ENCODE measurements at regions not wholly inside any gene's neighbourhood (a gene's known extent, or its start where the extent isn't known, plus 50 kb on each side); places are given as distances from the start of the nearest gene placed in this dataset.
"Not testable (repeated sequence)": the region's sequence is repeated elsewhere in the genome, so short reads cannot be mapped to it uniquely, and the experiment has no call there.

DNA sequence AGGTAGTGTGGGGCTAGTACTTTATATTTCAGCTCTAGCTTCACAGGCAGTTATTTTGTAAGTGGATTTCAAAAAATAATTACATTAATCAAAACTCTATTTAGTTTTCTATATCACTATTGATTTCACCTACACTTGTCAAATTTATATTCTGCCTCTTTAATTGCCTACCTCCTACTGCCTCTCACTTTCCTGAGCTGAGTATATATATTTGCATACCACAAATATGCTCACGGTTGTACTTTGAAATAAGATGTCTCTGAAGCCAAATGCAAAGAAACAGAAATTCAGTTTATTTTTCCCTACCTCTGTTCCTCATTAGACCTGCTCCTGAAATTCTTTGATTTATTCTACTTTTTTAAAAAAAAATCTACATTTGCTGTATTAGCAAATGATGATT lies 309.3 kb upstream of the TGFBR2 start:
- no peak for DNase-seq (ENCODE audit: low spot score)

DNA sequence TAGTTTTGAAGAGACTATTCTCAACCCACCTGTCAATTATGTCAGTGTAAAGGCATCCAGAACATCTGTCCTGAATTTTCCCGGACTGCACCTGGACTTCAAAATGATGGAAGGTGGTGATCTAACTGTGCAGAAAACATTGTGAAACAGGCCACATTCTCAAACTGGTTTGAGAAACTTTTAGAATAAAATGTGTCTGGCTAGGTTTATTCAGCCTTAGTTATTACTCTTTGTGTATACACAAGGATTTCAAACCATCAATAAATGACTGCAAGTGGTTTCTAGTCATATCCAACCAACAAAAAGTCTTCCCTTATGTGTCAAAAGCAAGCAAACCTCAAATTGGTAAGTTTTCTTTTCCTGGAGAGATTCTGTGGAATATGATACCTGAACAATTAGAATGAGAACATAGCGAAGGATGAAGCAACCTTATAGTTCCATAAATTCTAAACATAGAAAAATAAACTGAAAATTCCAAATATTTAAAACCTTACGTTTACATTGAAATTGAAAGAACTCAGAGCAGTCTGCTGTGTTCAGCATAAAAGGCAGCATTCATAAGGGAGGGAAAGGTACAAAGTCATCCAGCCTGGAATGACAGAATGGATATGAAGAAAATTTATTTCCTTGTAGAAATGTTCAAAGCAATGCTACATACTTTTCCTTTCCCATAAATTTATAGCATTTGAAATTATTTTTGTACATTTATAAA lies 306.6 kb upstream of the TGFBR2 start:
- no peak for DNase-seq (ENCODE audit: low spot score)

DNA sequence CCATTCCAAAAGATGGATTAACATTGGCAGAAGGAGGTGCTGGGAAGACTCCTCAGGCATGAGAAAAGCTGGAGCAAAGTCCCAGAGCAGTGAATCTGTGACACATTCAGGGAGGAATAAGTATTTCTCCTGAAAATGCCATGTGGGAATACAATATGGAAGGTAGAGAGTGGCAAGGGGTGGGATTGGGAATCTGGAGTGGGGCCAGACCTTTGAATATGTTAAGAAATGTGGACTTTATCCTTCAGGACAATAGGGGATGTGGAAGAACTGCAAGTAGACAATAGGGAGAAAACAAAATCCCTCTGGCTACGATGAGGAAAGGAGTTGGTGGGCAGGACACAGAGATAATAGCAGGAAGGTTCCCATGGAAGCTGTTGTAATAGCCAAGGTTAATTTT lies 305.6 kb upstream of the TGFBR2 start:
- DNase-seq (ENCODE audit: low spot score) = no peak

DNA sequence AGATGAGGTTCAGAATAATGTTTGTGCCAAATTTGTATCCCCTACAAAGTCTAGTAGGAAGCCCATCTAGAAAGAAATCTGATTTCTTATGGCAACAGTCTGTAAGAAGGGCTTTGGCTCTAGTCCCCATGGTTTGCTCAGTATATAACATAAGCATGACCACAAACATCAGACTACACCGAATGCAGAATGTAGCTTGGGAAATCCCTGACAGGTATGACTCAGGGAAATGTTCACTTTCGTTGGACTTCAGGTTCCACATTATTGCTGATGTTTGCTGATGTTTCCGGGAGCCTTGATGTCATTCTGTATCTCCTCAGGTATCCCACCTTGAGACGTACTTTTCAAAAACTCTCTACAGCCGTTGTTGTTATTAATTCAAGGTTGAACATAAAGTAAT lies 304.4 kb upstream of the TGFBR2 start:
- no peak for DNase-seq (ENCODE audit: low spot score)

DNA sequence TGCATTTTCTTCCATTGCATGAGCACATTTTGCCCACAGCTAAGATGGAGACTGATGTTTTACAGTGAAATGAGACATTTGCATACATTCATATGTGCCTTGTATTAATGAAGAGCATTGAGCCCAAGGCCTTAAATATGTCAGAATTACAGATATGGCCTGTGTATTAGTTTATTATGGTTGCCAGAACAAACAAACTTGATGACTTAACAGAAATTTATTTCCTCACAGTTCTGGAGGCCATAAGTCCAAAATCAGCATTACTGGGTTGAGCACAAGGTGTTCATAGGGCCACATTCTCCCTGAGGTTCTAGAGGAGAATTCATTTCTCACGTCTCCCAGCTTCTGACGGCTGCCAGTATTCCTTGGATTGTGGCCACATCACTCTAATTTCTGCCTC lies 302.6 kb upstream of the TGFBR2 start:
- no peak for DNase-seq (ENCODE audit: low spot score)

DNA sequence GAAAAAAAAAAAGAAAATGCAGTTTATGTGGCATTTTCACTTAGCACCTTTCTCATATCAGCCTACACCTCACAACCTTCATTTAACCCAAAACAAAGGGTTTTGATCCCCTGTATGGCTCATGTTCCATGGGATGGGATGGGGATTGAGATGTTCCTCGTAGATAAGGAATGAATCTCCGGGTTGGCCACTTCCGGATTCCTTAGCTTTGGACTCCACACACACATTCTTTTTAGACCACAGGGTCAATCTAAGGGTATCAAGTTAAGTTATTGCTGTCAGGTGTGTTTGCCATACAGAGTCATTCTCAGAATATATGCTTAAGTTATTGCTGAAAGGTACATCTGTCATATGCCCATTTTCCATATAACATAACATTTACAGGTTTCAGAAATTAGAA lies 301.4 kb upstream of the TGFBR2 start:
- DNase-seq (ENCODE audit: low spot score) = no peak

DNA sequence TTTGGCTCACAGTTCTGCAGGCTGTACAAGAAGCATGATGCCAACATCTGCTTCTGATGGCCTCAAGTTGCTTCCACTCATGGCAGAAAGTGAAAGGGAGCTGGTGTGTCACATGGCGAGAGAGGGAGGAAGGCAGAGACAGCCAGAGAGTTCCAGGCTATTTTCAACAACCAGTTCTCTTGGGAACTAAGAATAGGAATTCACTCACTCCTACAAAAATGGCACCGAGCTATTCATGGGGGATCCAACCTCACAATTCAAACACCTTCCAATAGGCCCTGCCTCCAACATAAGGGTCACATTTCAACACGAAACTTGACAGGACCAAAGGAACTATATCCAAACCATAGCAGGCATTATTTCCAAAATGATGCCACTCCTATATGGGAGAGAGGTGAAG lies 299.5 kb upstream of the TGFBR2 start:
- DNase-seq (ENCODE audit: low spot score) = no peak

DNA sequence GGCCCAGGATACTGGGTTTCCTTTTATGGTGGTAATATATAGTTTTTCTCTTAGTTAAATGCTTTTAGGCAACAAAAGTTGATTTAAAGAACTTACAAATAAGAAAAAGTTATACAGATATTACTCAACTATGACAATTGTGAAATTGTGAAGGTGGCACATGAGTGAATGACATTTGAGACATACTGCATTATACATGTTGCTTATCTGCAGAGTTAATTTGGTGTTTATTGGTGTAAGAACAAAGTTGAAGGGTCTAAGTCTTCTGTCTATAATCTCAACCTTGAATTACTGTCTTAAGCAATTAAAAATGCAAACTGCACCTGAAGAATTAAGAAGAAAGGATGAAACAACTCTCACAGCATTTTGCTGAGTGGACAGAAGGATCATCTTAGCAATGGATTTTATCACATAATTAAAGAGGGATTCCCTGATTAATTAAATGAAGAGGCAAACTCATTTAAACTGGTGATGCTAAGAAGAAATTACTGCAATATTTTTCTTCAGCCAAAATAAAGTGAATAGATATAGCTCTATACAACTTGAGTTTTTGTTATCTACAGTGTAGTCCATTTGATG lies 298.9 kb upstream of the TGFBR2 start:
- no peak for DNase-seq (ENCODE audit: low spot score)

DNA sequence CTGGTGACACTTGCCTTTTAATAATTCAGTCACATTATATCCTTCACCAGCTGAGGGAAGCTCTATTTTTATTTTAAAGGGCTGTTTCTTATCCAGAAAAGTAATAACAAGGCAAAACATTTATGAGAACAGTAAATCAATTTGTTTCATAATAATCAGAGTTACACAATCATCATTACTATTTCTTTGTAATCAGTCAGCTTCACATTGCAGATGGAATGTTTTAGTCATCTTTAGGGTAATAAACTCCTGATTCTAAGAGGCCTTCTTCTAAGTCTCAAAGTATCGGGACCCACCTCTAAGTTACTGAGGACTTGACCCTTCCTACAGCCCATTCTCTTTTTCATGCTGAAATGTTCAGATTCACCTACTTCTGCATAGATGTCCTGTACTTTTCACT lies 298.3 kb upstream of the TGFBR2 start:
- no peak for DNase-seq (ENCODE audit: low spot score)

DNA sequence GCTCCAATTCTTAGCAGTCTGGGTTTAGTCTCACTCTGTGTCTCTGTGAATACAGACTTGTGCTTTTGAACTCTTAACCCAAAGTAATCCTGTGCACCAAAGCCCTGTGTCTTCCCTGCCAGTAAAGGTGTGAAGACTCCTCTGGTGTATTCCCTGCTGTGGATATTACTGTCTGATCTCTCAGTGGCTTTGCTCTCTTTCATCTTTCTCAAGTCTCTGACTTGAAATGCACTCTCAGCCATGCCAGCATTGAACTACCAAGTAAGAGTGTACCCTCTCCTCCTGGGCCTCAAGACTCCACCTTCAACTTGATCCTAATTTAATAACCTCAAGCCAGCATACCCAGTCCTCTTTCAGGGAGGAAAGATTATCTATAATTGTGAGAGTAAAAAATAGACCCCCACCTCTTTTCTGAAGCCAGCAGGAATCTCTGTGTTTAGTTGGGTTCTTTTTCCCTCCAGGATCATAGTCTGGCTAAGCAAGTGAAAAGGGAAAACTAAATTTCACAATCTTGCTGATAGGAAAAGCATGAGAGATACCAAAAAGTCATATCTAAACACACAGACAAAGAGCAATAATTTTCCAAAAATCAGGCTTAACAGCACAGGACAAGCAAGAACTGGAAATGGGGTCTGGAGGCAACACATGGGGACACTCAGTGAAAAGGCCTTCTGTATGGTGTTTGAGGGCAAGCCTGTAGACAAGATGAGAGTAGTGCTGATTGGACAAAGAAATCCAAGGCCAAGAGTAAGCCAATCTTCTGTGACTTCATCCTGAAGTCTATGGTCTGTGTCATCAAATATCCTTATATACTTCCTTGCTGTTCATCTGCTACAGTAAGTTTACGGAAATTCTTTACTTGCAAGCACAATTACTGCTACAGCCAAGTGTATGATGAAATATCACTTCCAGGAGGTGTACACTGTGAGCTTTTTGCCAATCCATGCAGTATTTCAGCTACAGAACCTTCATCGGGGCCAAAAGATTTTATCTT lies 296.1 kb upstream of the TGFBR2 start:
- no peak for DNase-seq (ENCODE audit: low spot score)

DNA sequence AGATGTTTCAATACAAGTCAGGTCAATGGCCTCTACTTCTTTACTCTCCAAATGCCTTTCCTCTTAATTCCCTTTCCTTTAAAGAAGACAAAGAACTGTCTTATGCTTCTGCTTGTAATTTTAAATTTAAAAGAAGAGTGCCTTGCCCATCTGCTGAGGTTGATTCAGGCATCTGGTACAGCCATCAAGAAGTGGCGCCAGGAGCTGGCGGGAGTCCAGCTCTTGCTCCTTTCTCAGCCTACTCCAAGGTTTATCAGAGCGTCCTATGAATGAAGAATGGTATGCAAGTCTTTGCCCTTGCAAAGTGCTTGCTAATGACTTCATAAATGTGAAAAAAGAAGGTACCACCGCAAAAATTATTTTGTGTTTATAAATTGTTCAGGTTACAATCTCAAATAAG lies 294.6 kb upstream of the TGFBR2 start:
- no peak for DNase-seq (ENCODE audit: low spot score)

DNA sequence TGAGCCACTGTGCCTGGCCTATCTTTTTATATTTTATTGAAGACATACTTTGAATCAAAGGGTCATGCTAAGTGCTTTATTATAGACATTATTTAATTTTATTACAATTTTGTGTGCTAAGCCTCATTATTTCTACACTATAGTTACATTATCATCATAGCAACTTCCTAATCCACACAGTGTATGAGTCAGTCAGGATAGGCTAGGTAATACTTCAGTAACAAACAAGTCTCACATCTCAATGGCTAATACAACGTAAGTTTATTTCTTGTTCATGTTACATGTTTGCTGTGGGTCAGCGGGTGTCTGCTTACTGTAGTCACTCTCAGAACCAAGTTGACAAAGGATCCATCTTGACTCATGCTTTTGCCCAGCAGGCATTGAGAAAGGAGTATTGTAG lies 292.6 kb upstream of the TGFBR2 start:
- DNase-seq (ENCODE audit: low spot score) = no peak

DNA sequence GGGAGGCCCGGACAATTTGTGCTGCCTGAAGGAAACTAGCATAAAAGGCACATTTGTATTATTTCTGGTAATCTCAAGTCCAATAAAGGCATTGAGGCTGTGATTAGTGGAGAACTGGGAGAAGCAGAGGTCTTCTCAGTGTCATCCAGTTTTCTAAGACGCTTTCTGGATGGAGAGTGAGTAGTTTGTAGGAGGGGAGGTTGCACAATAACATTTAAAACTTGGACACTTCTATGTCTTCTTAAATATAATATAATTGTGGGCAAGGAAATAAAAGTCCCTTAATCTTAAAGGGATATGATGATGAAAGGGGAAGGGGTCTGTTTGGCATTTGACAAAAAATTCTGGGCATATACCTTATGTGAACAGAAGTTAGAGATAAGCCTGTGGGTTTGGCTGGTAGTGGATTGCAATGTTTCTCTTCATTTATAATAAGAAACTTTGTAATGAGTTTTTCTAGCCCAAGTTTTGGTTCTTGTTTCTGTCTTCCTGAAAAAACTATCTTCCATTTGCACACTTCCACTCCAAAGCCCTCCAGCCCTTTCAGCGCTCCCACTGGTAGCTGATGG lies 291.6 kb upstream of the TGFBR2 start:
- DNase-seq (ENCODE audit: low spot score) = no peak

DNA sequence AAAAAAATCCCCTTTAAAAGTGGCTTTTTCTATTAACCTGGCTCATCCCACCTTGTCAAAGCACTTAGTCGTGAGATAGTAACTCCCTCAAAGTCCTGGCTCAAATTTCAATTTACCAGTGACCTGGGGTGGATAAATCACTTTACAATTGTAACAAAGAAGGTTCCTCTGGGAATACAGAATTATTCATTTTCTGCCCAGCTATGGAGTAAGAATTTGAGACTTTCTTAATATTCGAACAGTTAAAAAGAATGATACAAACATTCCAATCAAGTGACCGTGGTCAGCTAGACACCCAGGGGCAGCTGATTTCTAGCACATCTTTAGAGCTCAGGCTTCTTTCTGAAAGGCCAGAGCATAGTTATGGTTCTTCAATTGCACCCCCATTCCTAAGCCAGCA lies 291.0 kb upstream of the TGFBR2 start:
- no peak for DNase-seq (ENCODE audit: low spot score)

DNA sequence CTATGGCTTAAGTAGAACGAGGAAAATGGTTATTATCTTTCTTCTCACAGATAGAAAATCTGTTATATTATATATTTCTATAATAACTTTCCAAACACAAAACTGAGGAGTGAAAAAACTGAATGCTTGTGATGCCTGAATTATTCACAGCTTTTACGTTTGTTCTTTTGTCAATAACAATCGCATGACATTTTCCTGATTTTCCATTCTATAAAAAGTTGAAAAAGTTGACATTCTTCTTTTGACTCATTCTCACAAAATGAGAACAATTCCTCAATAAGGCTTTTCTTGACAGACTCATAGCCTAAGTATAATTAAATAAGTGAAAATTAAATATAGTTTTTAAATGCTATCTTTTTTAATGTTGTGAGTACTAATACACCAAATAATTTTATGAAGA lies 288.8 kb upstream of the TGFBR2 start:
- DNase-seq (ENCODE audit: low spot score) = no peak

DNA sequence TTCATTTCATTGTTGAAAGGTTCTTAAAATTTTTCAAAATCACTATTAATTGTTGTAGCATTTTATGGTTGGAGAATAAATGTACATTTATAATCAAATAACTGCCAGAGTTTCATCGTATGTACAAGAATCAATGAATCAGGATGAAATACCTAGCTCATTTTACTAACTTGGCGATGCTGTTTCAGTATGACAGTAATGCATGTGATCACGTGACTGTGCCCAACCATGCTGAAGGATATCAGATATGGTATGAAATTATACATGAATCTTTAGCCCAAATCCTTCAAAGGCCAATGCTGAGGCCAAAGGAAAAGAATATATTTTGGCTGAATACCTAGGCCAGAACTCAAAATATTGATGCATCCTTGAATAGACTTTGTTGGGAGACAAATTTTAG lies 288.3 kb upstream of the TGFBR2 start:
- DNase-seq (ENCODE audit: low spot score) = no peak

DNA sequence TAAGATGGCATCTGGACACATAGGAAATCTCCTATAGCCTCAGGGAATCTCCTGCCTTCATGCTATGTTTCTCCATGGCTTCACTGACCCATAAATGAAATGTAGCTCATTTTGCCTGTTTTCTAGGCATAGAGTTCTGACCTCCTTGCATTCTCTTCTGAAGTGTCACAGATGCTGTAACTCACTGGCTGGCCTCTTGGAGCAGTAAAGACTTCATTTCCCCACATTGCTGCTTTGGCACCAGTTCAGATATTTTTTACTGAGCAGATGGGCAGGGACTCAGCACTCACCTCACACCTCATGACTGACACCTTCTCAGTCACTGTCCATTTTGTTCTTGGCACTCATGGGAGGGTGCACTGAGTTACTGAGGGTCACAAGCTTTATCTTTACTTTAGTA lies 286.7 kb upstream of the TGFBR2 start:
- peak; percentile 27 for DNase-seq (ENCODE audit: low spot score)

DNA sequence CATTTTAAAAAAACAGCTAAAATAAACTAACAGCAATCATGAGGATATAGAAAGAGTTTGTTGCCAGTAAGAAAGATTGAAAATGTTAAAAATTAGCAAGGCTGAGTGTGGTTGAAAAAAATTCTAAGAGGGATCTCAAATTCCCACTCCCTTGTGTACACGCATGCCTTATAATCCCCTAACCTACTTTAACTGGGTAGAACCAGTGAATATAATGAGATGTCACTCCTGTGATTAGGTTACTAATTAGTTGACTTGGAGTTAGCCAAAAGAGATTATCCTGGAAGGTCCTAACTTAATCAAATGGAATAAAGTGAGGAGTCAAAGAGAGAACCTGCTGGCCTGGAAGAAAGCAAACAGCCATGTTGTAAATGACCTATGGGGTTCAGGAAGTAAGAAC lies 286.0 kb upstream of the TGFBR2 start:
- DNase-seq (ENCODE audit: low spot score) = no peak

DNA sequence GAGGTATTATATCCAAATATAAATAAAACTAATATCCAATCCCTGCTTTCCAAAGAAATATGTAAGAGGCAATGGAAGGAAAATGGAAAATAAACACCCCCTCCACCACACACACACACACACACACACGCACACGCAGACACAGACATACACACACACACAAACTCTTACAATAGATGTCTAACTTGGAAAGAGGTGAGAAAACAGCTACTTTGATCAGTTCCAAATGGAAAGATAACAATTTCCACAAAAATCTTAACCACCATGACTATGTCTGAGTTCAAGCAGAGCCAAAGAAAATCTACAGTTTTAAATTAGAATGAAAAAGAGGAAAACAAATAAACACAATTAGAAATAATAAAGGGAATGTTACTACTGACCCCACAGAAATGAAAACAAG lies 285.3 kb upstream of the TGFBR2 start:
- DNase-seq (ENCODE audit: low spot score) = no peak

DNA sequence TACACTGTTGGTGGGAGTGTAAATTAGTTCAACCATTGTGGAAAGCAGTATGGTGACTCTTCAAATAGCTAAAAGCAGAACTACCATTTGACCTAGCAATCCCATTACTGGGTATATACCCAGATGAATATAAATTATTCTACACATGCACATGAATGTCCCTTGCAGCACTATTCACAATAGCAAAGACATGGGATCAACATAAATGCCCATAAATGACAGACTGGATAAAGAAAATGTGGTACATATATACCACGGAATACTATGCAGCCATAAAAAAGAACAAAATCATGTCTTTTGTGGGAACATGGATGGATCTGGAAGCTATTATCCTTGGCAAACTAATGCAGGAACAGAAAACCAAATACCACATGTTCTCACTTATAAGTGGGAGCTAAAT lies 282.8 kb upstream of the TGFBR2 start:
- not testable (repeated sequence) for DNase-seq (ENCODE audit: low spot score)

DNA sequence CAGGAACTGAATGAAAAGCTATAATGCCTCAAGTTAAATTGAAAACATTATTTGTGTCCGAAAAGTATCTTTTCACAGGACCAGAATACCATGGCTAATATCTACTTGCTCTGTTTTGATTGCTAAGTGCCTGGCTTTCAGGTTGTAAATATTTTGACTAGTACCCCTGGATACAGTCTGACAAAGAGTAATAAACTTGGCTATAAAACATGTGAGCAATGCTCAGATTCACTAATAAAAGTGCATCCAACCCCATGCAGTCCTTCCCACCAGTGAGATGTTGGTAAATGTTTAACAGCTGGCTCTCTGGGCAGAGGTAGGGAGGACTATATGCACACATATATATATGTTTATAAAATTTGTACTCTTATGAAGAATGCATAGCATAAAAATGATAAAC lies 281.8 kb upstream of the TGFBR2 start:
- no peak for DNase-seq (ENCODE audit: low spot score)

DNA sequence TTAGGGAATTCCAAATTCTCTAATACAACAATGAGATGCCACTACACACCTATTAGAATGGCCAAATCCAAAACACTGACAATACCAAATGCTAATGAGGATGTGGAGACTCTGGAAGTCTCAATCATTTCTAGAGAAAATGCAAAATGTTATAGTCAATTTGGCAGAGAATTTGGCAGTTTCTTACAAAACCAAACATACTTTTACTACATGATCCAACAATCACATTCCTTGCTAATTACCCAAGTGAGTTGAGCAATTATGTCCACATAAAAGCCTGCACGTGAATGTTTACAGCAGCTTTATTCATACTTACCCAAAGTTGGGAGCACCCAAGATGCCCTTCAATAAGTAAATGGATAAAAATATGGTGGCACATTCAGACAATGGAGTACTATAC lies 278.4 kb upstream of the TGFBR2 start:
- not testable (repeated sequence) for DNase-seq (ENCODE audit: low spot score)

DNA sequence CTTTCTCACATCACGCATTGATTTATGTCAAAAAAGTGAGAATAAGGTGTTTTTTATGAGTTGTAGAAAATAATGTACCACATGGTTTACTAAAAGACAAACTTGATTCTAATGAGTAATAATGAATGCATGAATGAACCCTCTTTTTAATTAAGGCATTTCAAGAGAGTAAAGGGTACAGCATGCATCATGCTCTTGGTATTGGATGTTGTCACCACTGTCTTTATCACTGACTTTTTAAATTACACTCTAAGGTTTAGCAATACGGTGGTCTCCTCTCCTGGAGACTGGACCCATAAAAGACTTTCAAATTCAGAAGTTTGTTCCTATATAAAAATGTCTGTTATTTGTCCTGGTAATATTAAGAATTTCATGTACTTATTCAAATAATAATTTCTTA lies 277.5 kb upstream of the TGFBR2 start:
- not testable (repeated sequence) for DNase-seq (ENCODE audit: low spot score)
